ENCODE measurements at regions not wholly inside any gene's neighbourhood (a gene's known extent, or its start where the extent isn't known, plus 50 kb on each side); places are given as distances from the start of the nearest gene placed in this dataset.

DNA sequence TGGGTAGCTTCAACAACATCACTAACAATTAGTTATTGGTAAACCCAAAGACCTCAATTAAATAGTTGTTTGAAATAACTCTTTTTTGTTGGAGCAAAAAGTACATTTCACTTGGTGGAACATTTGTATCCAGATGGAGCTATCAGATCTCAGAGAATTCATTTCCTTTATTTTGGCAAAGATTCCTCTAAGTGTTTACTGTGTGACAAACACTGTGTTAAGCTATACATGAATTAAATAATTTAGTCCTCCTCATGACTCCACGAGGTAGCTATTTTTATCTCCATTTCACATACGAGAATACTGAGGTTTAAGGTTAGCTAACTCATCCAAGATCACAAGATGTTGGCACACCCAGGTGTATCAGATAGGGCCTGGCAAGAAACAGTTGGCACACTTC, 104.0 kb upstream of the IMMP2L start:
- H3K4me2 ChIP-seq (ENCODE audit: low read length): no peak overlapping the region
- H3K9ac ChIP-seq (ENCODE audit: low read length): no peak overlapping the region
- no peaks in the 10 kb centered on the region for H3K9me2 ChIP-seq (ENCODE audit: insufficient read depth, low read length)
- H3K4me3 ChIP-seq (ENCODE audit: low read length): no peak overlapping the region
- H3K27me3 ChIP-seq (ENCODE audit: insufficient read depth, low read depth, low read length): no peaks in the 10 kb centered on the region
- no peaks in the 10 kb centered on the region for H4K20me1 ChIP-seq (ENCODE audit: insufficient read depth)
- H3K36me3 ChIP-seq (ENCODE audit: insufficient read depth, low read length): no peaks in the 10 kb centered on the region
- H3K9me3 ChIP-seq (ENCODE audit: low read length): no peaks in the 10 kb centered on the region
- H3F3A ChIP-seq (ENCODE audit: insufficient read depth, low read length, poor library complexity, severe bottlenecking): no peaks in the 10 kb centered on the region
- no peak overlapping the region for H3K27ac ChIP-seq (ENCODE audit: low read length)
- H2AFZ ChIP-seq (ENCODE audit: low read depth, low read length): no peak overlapping the region
- TF ChIP-seq TAF1 (IDR thresholded peaks at IDR 0.05; ENCODE audit: low read depth) (no peak), MXI1 (conservative IDR thresholded peaks at IDR 0.05; ENCODE audit: poor library complexity, severe bottlenecking) (no peak)
- H3K79me2 ChIP-seq (replicated peaks; ENCODE audit: insufficient read depth, low read length): no peaks in the 10 kb centered on the region

DNA sequence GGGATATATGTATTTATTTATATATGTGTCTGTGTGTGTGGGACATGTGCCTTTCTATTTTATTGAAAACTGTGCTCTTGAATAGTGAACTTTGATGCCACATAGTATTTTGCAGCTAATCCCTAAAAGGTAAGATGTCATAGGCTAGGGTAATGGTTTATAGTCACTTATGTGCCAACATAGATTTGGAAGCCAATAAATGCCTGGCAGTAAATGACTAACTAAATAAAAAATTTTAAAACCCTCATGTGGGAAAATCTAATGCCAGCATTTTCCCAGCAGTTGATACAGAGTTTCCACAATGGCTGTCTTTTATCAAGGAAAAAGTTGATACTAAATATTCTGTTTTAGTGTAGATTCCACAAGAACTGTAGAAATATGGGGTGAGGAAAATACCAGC, 101.5 kb upstream of the IMMP2L start:
- Histone ChIP-seq H3F3A (ENCODE audit: insufficient read depth, low read length, poor library complexity, severe bottlenecking) (no peaks in the 10 kb centered on the region), H4K20me1 (ENCODE audit: insufficient read depth) (no peaks in the 10 kb centered on the region), H3K27ac (ENCODE audit: low read length) (no peak overlapping the region), H2AFZ (ENCODE audit: low read depth, low read length) (no peak overlapping the region), H3K9me2 (ENCODE audit: insufficient read depth, low read length) (no peaks in the 10 kb centered on the region), H3K4me3 (ENCODE audit: low read length) (no peak overlapping the region), H3K4me2 (ENCODE audit: low read length) (no peak overlapping the region), H3K79me2 (replicated peaks; ENCODE audit: insufficient read depth, low read length) (no peaks in the 10 kb centered on the region), H3K36me3 (ENCODE audit: insufficient read depth, low read length) (no peaks in the 10 kb centered on the region), H3K9me3 (ENCODE audit: low read length) (no peaks in the 10 kb centered on the region), H3K9ac (ENCODE audit: low read length) (no peak overlapping the region), H3K27me3 (ENCODE audit: insufficient read depth, low read depth, low read length) (no peaks in the 10 kb centered on the region)
- no peak for TF ChIP-seq RAD21 (conservative IDR thresholded peaks at IDR 0.05)
- no peak for TF ChIP-seq EP300 (conservative IDR thresholded peaks at IDR 0.05; ENCODE audit: poor library complexity, severe bottlenecking)
- no peak for TF ChIP-seq MXI1 (conservative IDR thresholded peaks at IDR 0.05; ENCODE audit: poor library complexity, severe bottlenecking)
- no peak for TF ChIP-seq POLR2AphosphoS5 (IDR thresholded peaks at IDR 0.05)
- TF ChIP-seq, protein P1, sequence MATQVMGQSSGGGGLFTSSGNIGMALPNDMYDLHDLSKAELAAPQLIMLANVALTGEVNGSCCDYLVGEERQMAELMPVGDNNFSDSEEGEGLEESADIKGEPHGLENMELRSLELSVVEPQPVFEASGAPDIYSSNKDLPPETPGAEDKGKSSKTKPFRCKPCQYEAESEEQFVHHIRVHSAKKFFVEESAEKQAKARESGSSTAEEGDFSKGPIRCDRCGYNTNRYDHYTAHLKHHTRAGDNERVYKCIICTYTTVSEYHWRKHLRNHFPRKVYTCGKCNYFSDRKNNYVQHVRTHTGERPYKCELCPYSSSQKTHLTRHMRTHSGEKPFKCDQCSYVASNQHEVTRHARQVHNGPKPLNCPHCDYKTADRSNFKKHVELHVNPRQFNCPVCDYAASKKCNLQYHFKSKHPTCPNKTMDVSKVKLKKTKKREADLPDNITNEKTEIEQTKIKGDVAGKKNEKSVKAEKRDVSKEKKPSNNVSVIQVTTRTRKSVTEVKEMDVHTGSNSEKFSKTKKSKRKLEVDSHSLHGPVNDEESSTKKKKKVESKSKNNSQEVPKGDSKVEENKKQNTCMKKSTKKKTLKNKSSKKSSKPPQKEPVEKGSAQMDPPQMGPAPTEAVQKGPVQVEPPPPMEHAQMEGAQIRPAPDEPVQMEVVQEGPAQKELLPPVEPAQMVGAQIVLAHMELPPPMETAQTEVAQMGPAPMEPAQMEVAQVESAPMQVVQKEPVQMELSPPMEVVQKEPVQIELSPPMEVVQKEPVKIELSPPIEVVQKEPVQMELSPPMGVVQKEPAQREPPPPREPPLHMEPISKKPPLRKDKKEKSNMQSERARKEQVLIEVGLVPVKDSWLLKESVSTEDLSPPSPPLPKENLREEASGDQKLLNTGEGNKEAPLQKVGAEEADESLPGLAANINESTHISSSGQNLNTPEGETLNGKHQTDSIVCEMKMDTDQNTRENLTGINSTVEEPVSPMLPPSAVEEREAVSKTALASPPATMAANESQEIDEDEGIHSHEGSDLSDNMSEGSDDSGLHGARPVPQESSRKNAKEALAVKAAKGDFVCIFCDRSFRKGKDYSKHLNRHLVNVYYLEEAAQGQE (IDR thresholded peaks at IDR 0.05; ENCODE audit: borderline replicate concordance): no peak
- TF ChIP-seq SMC3 (conservative IDR thresholded peaks at IDR 0.05; ENCODE audit: poor library complexity): no peak
- TF ChIP-seq EZH2 (IDR thresholded peaks at IDR 0.05; ENCODE audit: borderline replicate concordance, insufficient read depth, low read length, poor library complexity, severe bottlenecking): no peak
- no peak for TF ChIP-seq TAF1 (IDR thresholded peaks at IDR 0.05; ENCODE audit: low read depth)
- TF ChIP-seq, protein P2, sequence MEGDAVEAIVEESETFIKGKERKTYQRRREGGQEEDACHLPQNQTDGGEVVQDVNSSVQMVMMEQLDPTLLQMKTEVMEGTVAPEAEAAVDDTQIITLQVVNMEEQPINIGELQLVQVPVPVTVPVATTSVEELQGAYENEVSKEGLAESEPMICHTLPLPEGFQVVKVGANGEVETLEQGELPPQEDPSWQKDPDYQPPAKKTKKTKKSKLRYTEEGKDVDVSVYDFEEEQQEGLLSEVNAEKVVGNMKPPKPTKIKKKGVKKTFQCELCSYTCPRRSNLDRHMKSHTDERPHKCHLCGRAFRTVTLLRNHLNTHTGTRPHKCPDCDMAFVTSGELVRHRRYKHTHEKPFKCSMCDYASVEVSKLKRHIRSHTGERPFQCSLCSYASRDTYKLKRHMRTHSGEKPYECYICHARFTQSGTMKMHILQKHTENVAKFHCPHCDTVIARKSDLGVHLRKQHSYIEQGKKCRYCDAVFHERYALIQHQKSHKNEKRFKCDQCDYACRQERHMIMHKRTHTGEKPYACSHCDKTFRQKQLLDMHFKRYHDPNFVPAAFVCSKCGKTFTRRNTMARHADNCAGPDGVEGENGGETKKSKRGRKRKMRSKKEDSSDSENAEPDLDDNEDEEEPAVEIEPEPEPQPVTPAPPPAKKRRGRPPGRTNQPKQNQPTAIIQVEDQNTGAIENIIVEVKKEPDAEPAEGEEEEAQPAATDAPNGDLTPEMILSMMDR (IDR thresholded peaks at IDR 0.05; ENCODE audit: poor library complexity, severe bottlenecking): no peak

DNA sequence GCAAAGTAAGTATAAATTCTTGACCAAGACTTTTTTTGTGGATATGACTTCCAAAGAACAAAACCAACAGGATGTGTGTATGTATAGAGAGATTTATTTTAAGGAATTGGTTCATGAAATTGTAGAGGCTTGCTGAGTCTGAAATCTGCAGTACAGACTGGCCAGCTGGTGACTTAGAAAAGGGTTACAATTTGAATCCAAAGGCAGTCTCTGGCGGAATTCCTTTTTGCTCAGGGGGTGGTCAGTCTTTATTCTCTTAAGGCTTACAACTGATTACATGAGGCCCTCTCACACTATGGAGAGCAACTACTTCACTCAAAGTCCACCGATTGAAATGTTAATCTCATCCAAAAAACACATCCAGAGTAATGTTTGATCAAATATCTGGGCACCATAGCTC, 100.1 kb upstream of the IMMP2L start:
- no peak overlapping the region for H2AFZ ChIP-seq (ENCODE audit: low read depth, low read length)
- H3K79me2 ChIP-seq (replicated peaks; ENCODE audit: insufficient read depth, low read length): no peaks in the 10 kb centered on the region
- no peaks in the 10 kb centered on the region for H3K9me2 ChIP-seq (ENCODE audit: insufficient read depth, low read length)
- H3K27ac ChIP-seq (ENCODE audit: low read length): no peak overlapping the region
- H3K4me2 ChIP-seq (ENCODE audit: low read length): no peak overlapping the region
- no peaks in the 10 kb centered on the region for H3K27me3 ChIP-seq (ENCODE audit: insufficient read depth, low read depth, low read length)
- no peaks in the 10 kb centered on the region for H3K9me3 ChIP-seq (ENCODE audit: low read length)
- H3K9ac ChIP-seq (ENCODE audit: low read length): no peak overlapping the region
- no peaks in the 10 kb centered on the region for H3K36me3 ChIP-seq (ENCODE audit: insufficient read depth, low read length)
- TF ChIP-seq, protein P1 (IDR thresholded peaks at IDR 0.05; ENCODE audit: borderline replicate concordance): no peak
- no peak for TF ChIP-seq POLR2AphosphoS5 (IDR thresholded peaks at IDR 0.05)
- TF ChIP-seq EP300 (conservative IDR thresholded peaks at IDR 0.05; ENCODE audit: poor library complexity, severe bottlenecking): no peak
- TF ChIP-seq RAD21 (conservative IDR thresholded peaks at IDR 0.05): no peak
- no peak for TF ChIP-seq SMC3 (conservative IDR thresholded peaks at IDR 0.05; ENCODE audit: poor library complexity)
- TF ChIP-seq, protein P2 (IDR thresholded peaks at IDR 0.05; ENCODE audit: poor library complexity, severe bottlenecking): no peak
- TF ChIP-seq MXI1 (conservative IDR thresholded peaks at IDR 0.05; ENCODE audit: poor library complexity, severe bottlenecking): no peak
- no peak for TF ChIP-seq EZH2 (IDR thresholded peaks at IDR 0.05; ENCODE audit: borderline replicate concordance, insufficient read depth, low read length, poor library complexity, severe bottlenecking)
- TF ChIP-seq TAF1 (IDR thresholded peaks at IDR 0.05; ENCODE audit: low read depth): no peak
- H4K20me1 ChIP-seq (ENCODE audit: insufficient read depth): no peaks in the 10 kb centered on the region
- H3F3A ChIP-seq (ENCODE audit: insufficient read depth, low read length, poor library complexity, severe bottlenecking): no peaks in the 10 kb centered on the region
- no peak overlapping the region for H3K4me3 ChIP-seq (ENCODE audit: low read length)
